ENCODE measurements at regions not wholly inside any gene's neighbourhood (a gene's known extent, or its start where the extent isn't known, plus 50 kb on each side); places are given as distances from the start of the nearest gene placed in this dataset.

GRCh38 chr5:53200306-53200705 is 90.7 kb upstream of the MOCS2 start:
- TF ChIP-seq CTCF (IDR thresholded peaks at IDR 0.05) (no peak), POLR2A (IDR thresholded peaks at IDR 0.05) (no peak)

All from Peyer's patch (tissue), 4 donors.